ENCODE measurements at regions not wholly inside any gene's neighbourhood (a gene's known extent, or its start where the extent isn't known, plus 50 kb on each side); places are given as distances from the start of the nearest gene placed in this dataset.

DNA sequence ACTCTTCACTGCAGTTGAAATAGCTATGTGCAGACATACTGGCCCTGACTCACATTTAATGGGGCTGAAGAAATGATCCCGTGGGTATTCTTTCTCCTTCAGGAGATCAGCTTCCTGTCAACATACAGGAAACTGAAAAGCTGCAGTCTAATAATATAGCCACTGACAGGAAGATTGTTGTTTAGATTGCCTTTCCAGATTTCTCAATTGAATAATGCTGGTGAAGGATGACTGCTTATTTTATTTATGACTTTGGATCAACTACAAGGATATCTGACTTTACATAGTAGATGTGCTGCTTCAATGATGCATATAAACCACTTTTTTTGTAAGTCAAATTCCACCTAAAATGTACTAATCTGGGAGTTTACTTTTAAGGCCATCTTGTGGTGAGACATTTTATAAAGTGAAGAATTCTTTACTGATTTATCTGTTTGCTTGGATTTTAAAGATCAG is 93.4 kb upstream of the MAP4K3 start (continued):
- TF ChIP-seq TAF7 (optimal IDR thresholded peaks at IDR 0.05; ENCODE audit: borderline replicate concordance, low read depth, low read length) (no peak), SP2 (IDR thresholded peaks at IDR 0.05; ENCODE audit: low read length) (no peak)

Data from H1 (cell line).